ENCODE measurements at regions not wholly inside any gene's neighbourhood (a gene's known extent, or its start where the extent isn't known, plus 50 kb on each side); places are given as distances from the start of the nearest gene placed in this dataset.

DNA sequence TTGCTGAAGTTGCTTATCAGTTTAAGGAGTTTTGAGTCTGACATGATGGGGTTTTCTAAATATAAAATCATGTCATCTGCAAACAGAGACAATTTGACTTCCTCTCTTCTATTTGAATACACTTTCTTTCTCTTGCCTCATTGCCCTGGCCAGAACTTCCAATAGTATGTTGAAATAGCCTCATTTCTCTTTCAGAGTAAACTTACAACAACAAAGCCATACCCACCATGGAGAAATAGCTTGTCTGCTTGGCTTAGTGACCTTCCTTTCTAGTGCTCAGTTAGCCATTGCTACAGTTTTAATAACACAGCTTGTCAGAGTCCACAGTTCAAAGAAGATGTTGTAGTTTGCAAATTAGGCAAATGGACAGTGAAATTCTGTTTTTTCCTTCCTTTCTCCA is 228.0 kb downstream of the ETAA1 start:
- DNase-seq (ENCODE audit: low spot score): no peak

- DNase-seq (ENCODE audit: low spot score): no peak
Measured at GRCh38 chr2:67625690-67626475, 228.8 kb downstream of the ETAA1 start.

- DNase-seq (ENCODE audit: low spot score): no peak
Measured at GRCh38 chr2:67626656-67627055, 229.5 kb downstream of the ETAA1 start.

DNA sequence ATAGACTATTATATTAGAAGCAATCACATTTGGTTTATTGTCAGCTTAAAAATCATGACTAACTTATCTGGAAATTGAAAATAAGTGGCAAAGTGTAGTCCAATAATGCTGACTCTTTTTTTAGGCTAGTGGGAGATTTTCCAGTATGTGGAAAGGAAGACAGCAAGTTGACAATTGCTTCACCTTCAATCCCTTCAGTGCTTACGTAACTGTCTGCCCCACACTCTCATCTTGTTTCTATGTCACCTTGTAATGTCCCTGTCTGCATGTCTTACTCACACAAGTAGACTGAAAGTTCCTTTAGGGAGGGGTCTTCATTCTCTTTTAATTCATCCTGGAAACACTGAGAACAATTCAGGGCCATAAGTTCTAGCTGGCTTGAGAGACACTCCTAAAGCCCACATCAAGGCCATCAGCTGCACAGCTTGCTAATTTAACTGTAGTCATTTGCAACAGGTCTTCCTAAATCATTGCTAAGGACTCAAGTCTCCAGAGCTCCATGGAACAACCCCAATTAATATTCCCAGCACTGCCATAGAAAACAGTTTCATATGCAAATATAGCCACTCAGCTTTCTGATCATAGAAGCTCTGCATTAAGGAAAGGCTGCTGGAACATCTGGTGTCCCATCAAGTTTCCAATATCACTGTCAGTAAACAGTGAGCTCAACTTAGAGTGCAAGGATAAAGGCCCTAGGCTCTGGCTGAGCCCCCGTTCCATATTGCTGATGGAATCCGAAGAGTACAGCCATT is 230.5 kb downstream of the ETAA1 start:
- no peak for DNase-seq (ENCODE audit: low spot score)

DNA sequence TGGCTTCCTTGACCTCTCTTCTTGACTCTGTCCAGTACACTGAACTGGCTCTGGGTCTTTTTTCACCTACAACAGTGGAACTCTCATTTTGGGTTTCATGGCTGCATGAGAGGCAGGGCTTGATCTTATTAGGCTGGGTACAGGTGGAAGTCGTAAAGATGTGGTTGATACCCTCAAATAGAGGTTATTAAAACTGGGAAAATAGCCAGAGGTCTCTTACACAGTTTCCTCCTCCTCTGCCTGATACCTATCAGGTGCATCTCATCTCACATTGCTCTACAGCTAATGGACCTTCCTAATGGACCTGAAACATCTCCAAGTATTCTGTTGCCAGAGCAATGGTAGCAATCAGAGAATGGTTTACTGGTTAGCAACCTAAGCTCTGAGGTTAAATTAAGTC is 231.8 kb downstream of the ETAA1 start:
- no peak for DNase-seq (ENCODE audit: low spot score)

GRCh38 chr2:67631483-67631882 is 234.3 kb downstream of the ETAA1 start:
- DNase-seq (ENCODE audit: low spot score): no peak

GRCh38 chr2:67633212-67633856 is 236.2 kb downstream of the ETAA1 start:
- DNase-seq (ENCODE audit: low spot score): no peak

GRCh38 chr2:67638146-67638545 is 241.0 kb downstream of the ETAA1 start:
- no peak for DNase-seq (ENCODE audit: low spot score)

- no peak for DNase-seq (ENCODE audit: low spot score)
Measured at GRCh38 chr2:67641312-67642045, 244.3 kb downstream of the ETAA1 start.

GRCh38 chr2:67642046-67642382 is 244.9 kb downstream of the ETAA1 start:
- DNase-seq (ENCODE audit: low spot score): no peak

- DNase-seq (ENCODE audit: low spot score): no peak
Measured at GRCh38 chr2:67642961-67643360, 245.8 kb downstream of the ETAA1 start.

- no peak for DNase-seq (ENCODE audit: low spot score)
Measured at GRCh38 chr2:67645280-67646138, 248.4 kb downstream of the ETAA1 start.

- DNase-seq (ENCODE audit: low spot score): no peak
Measured at GRCh38 chr2:67646714-67647333, 249.7 kb downstream of the ETAA1 start.

GRCh38 chr2:67649331-67650261 is 252.5 kb downstream of the ETAA1 start:
- DNase-seq (ENCODE audit: low spot score): peak; percentile 31

GRCh38 chr2:67650291-67651133 is 253.4 kb downstream of the ETAA1 start:
- peak; percentile 78 for DNase-seq (ENCODE audit: low spot score)

DNA sequence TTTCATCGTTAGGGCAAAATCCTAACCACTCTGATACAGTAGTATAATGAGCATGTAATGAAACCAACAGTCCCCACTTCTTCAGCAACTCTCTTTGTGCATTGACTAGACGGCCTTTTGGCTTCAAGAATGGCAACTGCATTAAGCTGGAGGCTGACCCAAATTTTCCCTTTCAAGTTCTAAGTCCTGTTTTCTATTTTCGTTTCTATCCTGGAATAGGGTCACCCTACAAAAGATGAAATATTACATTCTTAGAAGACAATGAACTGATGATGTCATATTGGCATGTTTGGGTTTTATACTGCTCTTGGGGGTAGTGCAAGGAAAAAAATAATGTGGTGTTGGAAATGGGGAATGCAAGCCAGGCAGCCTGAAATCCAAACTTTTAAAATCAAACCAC is 254.4 kb downstream of the ETAA1 start:
- no peak for DNase-seq (ENCODE audit: low spot score)

DNA sequence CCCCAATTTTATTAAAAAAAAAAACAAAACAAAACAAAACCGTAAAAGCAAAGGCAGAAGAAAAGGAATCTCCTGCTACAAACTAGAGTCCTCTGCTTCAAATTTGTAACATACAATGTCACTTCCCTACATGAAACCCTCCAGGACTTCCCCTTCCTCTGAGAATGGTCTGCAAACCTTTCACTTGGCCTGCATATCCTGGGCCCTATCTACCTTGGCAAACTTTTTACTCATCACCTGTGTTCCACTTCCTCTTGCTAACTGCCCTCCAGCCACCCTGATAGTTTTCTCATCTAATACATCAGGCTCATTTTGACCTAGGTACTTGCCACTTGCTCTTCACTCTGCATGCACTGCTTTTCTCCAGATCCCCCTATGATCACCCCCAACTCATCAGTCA is 255.5 kb downstream of the ETAA1 start:
- DNase-seq (ENCODE audit: low spot score): no peak

- DNase-seq (ENCODE audit: low spot score): no peak
Measured at GRCh38 chr2:67656875-67657274, 259.7 kb downstream of the ETAA1 start.

DNA sequence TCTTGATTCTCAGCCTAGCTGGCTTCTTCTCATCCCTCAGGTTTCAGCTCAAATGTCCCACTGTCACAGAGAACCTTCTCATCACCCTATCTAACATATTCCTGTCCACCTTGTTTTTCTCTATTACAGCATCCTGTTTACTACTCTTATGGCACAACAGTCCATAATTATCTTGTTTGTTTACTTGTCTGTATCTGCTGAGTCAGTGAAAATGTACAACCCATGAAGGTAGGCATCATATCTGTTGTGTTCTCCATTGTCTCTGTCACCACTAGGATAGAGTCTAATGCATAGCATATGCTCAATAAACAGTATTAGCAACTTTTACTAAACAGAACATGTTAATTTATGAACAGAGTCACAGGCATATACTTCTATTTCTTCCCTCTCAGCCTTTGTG is 261.7 kb downstream of the ETAA1 start:
- no peak for DNase-seq (ENCODE audit: low spot score)

Measured in iPS-NIHi11 (cell line).